ENCODE measurements at regions not wholly inside any gene's neighbourhood (a gene's known extent, or its start where the extent isn't known, plus 50 kb on each side); places are given as distances from the start of the nearest gene placed in this dataset.
A peak's percentile ranks its signal among the peaks of the same experiment; 100 is the strongest.

DNA sequence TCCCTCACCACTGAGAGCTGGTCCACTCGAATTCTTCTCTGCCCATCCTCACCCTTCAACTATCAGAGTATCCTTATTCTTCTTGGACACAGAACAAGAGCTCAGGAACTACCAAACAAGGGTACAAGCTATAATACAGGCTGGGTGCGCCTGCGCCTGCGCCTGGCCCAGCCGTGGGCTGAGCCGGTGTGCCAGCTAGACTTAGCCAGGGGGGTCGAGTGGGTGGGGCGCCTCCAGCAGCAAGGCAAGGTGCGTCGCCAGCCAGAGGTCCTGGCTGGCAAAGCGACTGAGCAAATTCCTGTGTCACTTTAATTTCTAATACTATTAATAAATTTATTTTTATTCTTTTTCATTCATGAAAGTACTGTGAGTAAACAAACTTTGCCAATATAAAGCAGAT lies 1072.6 kb upstream of the PIK3C3 start:
- DNase-seq (ENCODE audit: low read depth) = no peak

DNA sequence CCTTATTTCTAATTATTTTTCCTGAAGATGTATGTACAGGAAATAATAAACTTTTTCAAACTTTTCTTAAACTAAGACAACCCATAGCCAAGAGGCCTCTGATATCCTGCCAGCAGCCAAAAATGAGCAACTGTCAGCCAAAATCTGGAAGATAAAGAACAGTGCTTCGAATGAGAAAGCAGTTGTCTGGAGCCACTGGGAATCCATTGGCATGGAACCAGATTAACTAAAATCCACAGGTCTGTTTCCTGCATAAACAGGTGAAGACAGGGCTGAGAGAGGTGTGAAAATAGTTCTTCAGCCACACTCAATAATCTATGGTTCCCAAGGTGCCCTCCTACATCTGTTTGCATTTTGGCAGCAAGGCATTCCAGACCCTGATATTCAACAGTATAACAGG lies 1076.7 kb upstream of the PIK3C3 start:
- DNase-seq (ENCODE audit: low read depth) = no peak

DNA sequence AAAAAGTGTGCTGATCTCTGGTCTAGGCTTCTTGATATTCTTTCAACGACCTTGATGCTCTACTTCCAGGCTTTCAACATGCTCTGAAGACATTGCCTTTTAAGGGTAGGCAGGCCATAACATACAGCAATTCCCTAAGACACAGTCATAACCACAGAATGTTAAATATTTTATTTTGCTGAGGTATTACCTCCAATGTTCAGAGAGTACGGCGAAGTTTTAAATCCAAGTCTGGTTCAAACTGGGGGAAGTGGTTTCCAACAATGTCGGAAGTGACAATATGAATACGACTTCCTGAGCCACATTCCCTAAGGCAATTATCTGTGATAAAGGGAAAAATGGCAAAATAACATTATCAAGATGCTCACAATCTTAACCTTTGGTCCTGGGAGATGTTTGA lies 1077.9 kb upstream of the PIK3C3 start:
- DNase-seq (ENCODE audit: low read depth) = peak; percentile 4

DNA sequence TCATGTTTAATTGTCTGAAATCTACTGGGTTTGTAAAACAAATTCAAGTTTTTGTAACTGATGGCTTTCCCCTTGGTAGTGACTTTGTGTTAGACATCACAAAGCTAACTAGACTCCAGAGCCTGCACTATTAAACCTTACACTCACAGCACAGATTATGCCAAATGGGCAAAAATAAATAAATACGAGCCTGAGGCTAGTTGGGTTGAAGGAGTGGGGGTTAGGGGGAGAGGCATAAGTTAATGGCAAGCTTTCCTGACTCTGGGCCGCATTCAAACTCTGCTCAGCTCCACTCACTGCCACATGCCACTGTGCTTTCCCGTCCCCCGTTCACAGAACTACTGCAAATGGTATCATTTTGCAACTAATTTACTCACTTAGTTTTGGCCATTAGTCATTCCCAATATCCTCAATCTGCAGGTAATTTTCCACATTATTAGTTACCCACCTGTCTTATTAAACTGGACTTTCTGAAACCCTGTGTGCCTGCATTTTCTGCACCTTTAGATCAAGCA lies 1079.9 kb upstream of the PIK3C3 start:
- no peak for DNase-seq (ENCODE audit: low read depth)

GRCh38 chr18:40874233-40874632 lies 1080.8 kb upstream of the PIK3C3 start:
- no peak for DNase-seq (ENCODE audit: low read depth)

GRCh38 chr18:40868110-40868858 lies 1086.8 kb upstream of the PIK3C3 start:
- peak; percentile 5 for DNase-seq (ENCODE audit: low read depth)

DNA sequence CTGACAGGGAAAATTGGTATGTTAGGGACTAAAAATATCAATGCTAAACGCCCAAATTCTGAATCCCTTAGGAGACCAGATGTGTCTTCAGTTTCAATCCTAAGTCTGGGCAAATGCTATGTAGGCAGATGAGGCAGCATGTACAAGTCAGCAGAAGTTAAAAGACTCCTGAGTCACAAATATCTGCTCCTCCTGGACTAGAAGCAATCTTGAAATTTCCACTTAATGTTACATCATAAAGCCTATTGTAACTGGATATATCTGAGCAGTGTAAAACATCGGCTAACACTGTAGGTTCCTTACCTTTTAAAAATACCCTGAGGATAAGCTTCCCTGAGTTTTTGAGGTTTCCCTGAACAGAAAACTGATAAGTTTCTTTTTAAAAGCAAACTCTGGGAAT lies 1087.6 kb upstream of the PIK3C3 start:
- peak; percentile 35 for DNase-seq (ENCODE audit: low read depth)

- no peak for DNase-seq (ENCODE audit: low read depth)
These were observed 1088.1 kb upstream of the PIK3C3 start for GRCh38 chr18:40866968-40867367.

DNA sequence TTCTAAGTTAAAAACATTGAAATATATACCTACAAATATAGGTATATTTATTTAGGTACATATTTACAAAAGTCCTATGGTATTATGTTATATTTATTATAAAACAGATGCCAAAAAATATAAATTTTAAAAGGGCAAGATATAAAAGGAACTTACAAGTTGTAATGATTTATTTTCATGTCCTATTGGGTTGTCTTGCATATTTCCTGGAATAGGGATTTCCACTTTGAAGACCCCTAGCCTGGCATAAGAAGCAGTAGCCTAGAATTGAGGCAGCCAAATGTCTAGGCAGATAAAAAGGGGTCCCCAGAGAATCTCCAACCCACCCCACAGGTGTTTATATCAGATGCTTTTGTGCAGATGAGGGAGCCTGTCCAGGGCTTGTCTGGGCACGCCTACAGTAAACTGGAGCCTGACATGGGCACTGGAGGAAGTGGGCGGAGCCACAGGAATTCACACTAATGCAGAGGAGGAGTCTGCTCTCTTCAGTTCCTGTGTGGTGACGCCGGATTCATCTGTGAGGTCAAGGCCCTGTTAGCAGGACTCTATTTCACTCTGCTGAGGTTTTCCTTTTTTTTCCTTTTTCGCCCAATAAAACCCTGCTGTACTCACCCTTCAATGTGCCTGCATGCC lies 1088.9 kb upstream of the PIK3C3 start:
- DNase-seq (ENCODE audit: low read depth) = no peak

DNA sequence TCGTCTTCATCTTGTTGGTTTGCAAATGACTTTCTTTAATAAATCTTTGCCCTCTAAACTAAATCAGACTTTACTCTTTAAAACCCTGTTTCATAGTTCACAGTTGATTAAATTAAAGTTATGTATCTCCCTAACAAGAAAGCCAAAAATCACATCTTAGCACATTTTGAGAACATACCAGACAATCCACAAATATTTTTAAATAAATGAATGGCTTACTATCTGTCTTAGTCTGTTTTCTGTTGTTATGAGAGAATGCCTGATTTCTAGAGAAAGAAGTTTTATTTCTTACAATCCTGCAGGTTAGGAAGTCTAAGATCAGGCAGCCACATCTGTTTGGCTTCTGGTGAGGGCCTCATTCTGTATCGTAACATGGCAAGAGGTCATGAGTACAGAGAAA lies 1090.2 kb upstream of the PIK3C3 start:
- no peak for DNase-seq (ENCODE audit: low read depth)

- DNase-seq (ENCODE audit: low read depth) = no peak
These were observed 1091.2 kb upstream of the PIK3C3 start for GRCh38 chr18:40863801-40864200.

- no peak for DNase-seq (ENCODE audit: low read depth)
These were observed 1094.8 kb upstream of the PIK3C3 start for GRCh38 chr18:40860189-40860588.

- no peak for DNase-seq (ENCODE audit: low read depth)
These were observed 1099.4 kb upstream of the PIK3C3 start for GRCh38 chr18:40855661-40856060.

DNA sequence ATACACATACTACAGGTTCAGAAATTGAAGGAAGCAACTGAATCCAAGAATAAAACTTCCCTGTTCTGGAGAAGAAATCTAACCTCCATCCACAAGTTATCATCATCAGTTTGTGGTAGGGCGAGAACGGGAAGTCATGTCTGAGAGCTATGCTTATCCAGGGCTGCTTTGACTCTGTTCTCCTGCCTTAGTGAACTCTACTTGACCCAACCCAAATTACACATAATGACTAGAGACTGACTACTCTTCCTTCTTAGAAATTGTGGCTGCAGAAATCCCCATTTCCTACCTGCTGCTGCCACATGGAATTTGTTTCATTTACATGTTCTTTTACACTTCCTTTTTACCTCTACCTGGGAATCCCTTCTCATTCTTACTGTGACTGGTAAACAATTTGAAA lies 1102.6 kb upstream of the PIK3C3 start:
- DNase-seq (ENCODE audit: low read depth) = no peak

DNA sequence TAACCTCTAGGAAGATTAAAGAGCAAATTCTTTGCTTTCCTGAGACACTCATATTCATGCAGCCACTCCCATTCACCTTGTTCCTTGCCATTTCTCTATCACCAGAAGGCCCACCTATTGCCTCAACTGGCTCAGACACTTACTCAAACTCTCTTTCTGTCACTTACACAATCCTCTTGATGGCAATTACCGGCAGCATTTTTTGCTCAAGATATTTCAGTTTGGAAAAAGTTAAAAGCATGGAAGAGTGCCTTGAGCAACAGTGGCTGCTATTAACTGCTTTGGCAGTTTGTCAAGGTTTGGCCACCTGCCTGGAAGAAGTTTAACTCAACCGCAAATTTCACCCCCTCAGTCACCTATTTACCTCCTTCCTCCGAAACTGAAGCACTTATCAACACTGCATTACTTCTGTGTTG lies 1104.0 kb upstream of the PIK3C3 start:
- no peak for DNase-seq (ENCODE audit: low read depth)

DNA sequence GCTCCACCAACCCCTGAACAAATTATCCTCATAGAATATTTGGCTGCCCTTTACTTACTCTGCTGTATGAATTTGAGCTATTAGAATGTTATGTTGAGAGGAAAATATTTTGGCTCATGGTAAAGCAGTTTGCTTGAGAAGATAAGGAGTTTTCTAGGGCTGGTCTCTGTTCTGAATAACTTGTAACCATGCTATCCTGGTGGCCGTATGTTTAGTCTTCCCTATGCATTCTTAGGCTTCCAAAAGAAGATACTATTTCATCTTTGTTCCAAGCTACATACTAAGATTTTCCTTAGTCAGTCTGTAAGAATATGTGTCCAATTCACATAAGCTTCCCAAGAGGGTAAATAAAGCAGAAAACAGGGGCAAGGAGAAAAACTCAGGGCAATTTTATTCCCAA lies 1105.1 kb upstream of the PIK3C3 start:
- DNase-seq (ENCODE audit: low read depth) = no peak

GRCh38 chr18:40841467-40841866 lies 1113.6 kb upstream of the PIK3C3 start:
- DNase-seq (ENCODE audit: low read depth) = no peak

DNA sequence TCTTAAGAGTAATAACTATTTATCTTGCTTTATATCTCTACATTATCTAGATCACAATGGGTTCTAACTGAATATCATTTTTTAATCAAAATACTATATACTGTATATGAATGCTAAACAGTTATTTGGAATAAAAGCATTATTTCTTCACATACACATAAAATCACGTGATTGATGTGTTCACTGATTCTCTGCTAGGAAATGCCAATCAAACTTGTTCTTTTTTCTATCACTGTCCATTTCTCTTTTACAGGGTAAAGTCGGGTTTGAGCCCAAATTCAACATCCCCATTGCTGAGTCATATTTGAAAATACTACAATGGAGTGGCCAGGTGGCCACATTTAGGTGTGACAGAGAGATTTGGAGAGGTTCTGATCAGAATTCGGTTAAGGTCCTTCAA lies 1114.0 kb upstream of the PIK3C3 start:
- no peak for DNase-seq (ENCODE audit: low read depth)

GRCh38 chr18:40832362-40832761 lies 1122.7 kb upstream of the PIK3C3 start:
- DNase-seq (ENCODE audit: low read depth) = peak; percentile 3

GRCh38 chr18:40824291-40824690 lies 1130.7 kb upstream of the PIK3C3 start:
- DNase-seq (ENCODE audit: low read depth) = no peak

- no peak for DNase-seq (ENCODE audit: low read depth)
These were observed 1133.3 kb upstream of the PIK3C3 start for GRCh38 chr18:40821596-40822243.

- DNase-seq (ENCODE audit: low read depth) = no peak
These were observed 1142.0 kb upstream of the PIK3C3 start for GRCh38 chr18:40812981-40813515.

- DNase-seq (ENCODE audit: low read depth) = no peak
These were observed 1144.7 kb upstream of the PIK3C3 start for GRCh38 chr18:40810372-40810771.

All from fibroblast of gingiva (primary cell).